IgD-negative memory B cell (primary cell): ENCODE measurements at regions not wholly inside any gene's neighbourhood (a gene's known extent, or its start where the extent isn't known, plus 50 kb on each side); places are given as distances from the start of the nearest gene placed in this dataset.
"Not testable (repeated sequence)": the region's sequence is repeated elsewhere in the genome, so short reads cannot be mapped to it uniquely, and the experiment has no call there.

Experiments used
- H3K27ac Mint-ChIP-seq, 3 donors: one replicate each; pipeline ENCODE4 v1.8.0; 2020 to 2022; ENCODE audit warnings: mild to moderate bottlenecking in 3 of 3, mixed read lengths in 3 of 3, moderate library complexity in 1 of 3
- H3K27me3 Mint-ChIP-seq: one replicate; pipeline ENCODE4 v1.8.0; 2021; ENCODE audit warnings: mixed read lengths
- H3K36me3 Mint-ChIP-seq: one replicate; pipeline ENCODE4 v1.8.0; 2020; ENCODE audit warnings: mild to moderate bottlenecking, mixed read lengths
- H3K4me1 Mint-ChIP-seq, 3 donors: one replicate each; pipeline ENCODE4 v1.8.0; 2020 to 2022; ENCODE audit warnings: mixed read lengths in 3 of 3, mild to moderate bottlenecking in 1 of 3
- H3K4me3 Mint-ChIP-seq, 4 donors: one replicate each; pipeline ENCODE4 v1.8.0; 2020 to 2022; ENCODE audit warnings: mild to moderate bottlenecking in 4 of 4, mixed read lengths in 4 of 4, moderate library complexity in 3 of 4
- H3K9me3 Mint-ChIP-seq, 3 donors: one replicate each; pipeline ENCODE4 v1.8.0; 2020 to 2021; ENCODE audit warnings: mixed read lengths in 3 of 3, mild to moderate bottlenecking in 1 of 3

DNA sequence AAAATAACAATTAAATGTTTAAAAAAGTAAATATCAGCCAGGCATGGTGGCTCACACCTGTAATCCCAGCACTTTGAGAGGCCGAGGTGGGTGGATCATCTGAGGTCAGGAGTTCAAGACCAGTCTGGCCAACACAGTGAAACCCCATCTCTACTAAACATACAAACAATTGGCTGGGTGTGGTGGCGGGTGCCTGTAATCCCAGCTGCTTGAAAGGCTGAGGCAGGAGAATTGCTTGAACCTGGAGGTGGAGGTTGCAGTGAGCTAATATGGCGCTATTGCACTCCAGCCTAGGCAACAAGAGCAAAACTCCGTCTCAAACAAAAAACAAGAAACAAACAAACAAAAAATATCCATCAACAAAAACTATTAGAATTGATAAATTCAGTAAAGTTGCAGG is 77.5 kb downstream of the SNX5 start:
- H3K36me3 Mint-ChIP-seq, H3K4me3 Mint-ChIP-seq, H3K4me1 Mint-ChIP-seq, H3K27ac Mint-ChIP-seq: not testable (repeated sequence)
- Mint-ChIP-seq H3K9me3 (peaks cover 6 to 15% (median 11%) of the 10 kb centered on the region in 3 donors), H3K27me3 (peaks cover 20% of the 10 kb centered on the region)

DNA sequence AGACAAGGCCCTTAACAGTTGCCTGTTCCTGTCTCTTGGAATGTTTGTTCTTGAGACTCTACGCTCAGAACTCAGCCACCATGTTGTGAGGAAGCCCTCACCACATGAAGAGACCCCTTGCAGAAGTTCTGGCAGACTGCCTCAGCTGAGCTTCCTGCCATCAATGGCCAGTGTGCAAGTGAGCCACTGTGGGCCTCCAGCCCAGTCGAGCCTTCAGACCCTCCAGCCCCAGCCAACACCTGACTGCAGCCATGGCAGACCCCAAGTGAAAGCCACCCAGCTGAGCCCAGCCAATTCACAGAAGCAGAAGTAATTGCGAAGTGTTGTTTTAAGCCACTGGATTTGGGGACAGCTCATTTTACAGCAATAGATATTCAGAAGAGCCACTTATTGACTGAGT is 78.3 kb downstream of the SNX5 start:
- H3K36me3 Mint-ChIP-seq, result peaks cover 2% of the 10 kb centered on the region
- no peak overlapping the region for H3K4me3 Mint-ChIP-seq
- peaks cover 11% of the 10 kb centered on the region for H3K27me3 Mint-ChIP-seq
- peaks cover 0 to 6% (median under 1%) of the 10 kb centered on the region in 3 donors for H3K4me1 Mint-ChIP-seq
- H3K9me3 Mint-ChIP-seq, result peaks cover 6 to 15% (median 11%) of the 10 kb centered on the region in 3 donors
- no peak overlapping the region for H3K27ac Mint-ChIP-seq

DNA sequence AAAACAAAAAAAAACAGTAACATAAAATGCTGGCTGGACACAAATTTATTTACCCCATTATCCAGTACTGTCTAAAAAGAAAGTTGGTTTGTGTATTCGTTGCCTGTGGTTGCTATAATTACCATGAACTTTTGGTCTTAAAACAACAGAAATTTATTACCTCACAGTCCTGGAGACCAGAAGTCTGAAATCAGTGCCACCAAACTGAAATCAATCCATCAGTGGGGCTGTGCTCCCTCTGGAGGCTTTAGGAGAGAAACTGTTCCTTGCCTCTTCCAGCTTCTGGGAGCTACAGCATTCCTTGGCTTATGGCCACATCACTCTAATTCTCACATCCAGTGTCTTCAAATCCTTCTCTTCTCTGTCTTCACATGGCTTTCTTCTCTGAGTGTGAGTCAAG is 79.4 kb downstream of the SNX5 start:
- H3K36me3 Mint-ChIP-seq, result peaks cover 2% of the 10 kb centered on the region
- peaks cover 0 to 6% (median 0%) of the 10 kb centered on the region in 3 donors for H3K4me1 Mint-ChIP-seq
- H3K9me3 Mint-ChIP-seq, result peaks cover 6 to 15% (median 11%) of the 10 kb centered on the region in 3 donors
- H3K27me3 Mint-ChIP-seq, result peaks cover 10% of the 10 kb centered on the region
- H3K4me3 Mint-ChIP-seq, result no peak overlapping the region
- no peak overlapping the region for H3K27ac Mint-ChIP-seq

DNA sequence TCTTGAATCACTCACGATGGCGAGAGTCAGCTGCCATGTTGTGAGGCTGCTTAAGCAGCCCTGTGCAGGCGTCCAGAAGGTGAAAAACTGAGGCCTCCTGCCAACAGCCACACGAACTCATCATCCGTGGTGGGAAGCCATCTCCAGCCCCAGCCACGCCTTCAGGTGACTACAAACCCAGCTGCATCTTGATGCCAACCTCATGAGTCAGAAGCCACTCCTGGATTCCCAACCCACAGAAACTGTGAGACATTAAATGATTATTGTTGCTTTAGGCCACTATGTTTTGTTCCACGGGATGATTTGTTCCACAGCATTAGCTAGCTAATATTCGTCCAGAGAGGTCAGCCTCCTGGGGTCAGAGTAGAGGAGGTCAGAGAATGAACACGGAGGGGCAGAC is 80.5 kb downstream of the SNX5 start:
- Mint-ChIP-seq H3K27ac (no peak overlapping the region), H3K27me3 (peaks cover 13% of the 10 kb centered on the region), H3K4me1 (peaks cover 0 to 6% (median 0%) of the 10 kb centered on the region in 3 donors), H3K36me3 (peaks cover 2% of the 10 kb centered on the region), H3K4me3 (no peak overlapping the region), H3K9me3 (peaks cover 6 to 15% (median 11%) of the 10 kb centered on the region in 3 donors)

DNA sequence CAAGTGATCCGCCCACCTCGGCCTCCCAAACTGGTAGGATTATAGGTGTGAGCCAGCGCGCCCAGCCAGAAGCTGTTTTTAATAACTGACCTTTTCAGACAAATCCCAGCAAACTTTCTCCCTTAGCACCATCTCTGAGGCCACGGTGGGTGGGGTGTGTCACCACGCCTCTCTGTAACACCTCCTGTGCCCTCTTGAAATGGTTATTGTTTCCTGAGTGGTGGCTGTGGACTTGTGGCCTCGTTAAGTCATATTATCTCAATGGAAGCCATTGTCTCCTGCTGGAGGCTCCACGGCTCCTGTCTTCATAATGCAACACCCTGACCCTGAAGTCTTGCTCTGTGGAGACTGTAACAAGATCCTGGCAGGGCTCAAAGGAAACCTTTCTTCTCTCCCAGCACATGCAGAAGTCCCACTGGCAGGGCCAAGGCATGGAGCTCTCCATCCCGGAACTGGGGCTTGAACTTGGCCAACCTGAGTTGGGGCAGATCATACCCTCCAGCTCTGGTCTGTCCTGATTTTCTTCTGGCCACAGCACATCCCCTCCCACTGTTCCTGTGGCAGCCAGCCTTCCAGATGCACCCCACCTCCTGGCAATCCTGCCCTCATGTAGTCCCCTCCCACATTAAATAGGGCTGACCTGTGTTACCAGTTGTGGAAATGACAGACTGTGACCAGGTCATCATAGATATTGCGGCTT is 81.1 kb downstream of the SNX5 start:
- H3K27ac Mint-ChIP-seq, result no peak overlapping the region
- H3K9me3 Mint-ChIP-seq, result peaks cover 6 to 12% (median 11%) of the 10 kb centered on the region in 3 donors
- H3K36me3 Mint-ChIP-seq, result peaks cover 2% of the 10 kb centered on the region
- H3K4me1 Mint-ChIP-seq, result peaks cover 0 to under 1% (median 0%) of the 10 kb centered on the region in 3 donors
- no peak overlapping the region for H3K4me3 Mint-ChIP-seq
- H3K27me3 Mint-ChIP-seq, result peaks cover 10% of the 10 kb centered on the region

DNA sequence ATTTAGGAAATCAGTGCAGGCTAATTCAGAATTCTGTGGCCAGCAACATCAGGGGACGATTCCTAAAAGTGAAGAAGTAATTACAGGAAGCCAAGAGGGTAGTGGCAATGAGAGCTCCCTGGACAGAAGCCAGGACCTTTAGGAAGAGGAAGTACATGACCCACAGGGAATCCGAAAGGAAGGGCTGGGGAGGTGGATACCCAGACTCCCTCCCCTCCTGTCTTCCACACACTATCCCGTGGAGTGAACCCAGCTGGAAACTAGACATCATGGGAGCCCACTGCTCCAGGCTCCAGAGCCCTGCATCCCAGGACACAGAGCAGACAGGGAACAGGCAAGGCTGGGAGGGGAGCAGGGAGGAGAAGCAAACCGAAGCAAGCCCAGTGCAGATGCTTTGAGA is 83.0 kb downstream of the SNX5 start:
- Mint-ChIP-seq H3K9me3 (peaks cover 5 to 12% (median 8%) of the 10 kb centered on the region in 3 donors), H3K27me3 (peaks cover 10% of the 10 kb centered on the region), H3K4me3 (no peak overlapping the region), H3K36me3 (peaks cover 2% of the 10 kb centered on the region), H3K4me1 (no peaks in the 10 kb centered on the region), H3K27ac (no peak overlapping the region)

DNA sequence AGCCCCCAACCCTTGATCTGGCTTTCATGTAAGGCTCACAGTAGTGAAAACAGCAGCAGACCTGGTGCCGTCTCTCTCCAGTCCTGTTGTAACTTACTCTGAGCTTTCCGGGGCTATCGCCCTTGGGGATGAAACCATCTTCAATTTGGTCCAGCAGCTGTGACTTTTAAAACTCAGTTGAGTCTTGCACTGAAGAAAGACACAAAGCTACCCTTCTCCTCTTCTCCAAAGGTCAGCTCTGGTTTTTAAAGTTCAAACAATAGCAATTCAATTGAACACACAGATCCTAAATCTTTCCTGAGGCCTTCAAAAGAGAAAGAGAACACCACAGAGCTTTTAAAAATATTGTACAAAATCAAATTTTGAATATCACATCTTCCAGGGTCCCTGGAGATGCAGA is 83.5 kb downstream of the SNX5 start:
- H3K9me3 Mint-ChIP-seq, result peaks cover 2 to 8% (median 5%) of the 10 kb centered on the region in 3 donors
- no peak overlapping the region for H3K4me3 Mint-ChIP-seq
- peaks cover 2% of the 10 kb centered on the region for H3K36me3 Mint-ChIP-seq
- no peaks in the 10 kb centered on the region for H3K4me1 Mint-ChIP-seq
- no peak overlapping the region for H3K27ac Mint-ChIP-seq
- H3K27me3 Mint-ChIP-seq, result peaks cover 10% of the 10 kb centered on the region

DNA sequence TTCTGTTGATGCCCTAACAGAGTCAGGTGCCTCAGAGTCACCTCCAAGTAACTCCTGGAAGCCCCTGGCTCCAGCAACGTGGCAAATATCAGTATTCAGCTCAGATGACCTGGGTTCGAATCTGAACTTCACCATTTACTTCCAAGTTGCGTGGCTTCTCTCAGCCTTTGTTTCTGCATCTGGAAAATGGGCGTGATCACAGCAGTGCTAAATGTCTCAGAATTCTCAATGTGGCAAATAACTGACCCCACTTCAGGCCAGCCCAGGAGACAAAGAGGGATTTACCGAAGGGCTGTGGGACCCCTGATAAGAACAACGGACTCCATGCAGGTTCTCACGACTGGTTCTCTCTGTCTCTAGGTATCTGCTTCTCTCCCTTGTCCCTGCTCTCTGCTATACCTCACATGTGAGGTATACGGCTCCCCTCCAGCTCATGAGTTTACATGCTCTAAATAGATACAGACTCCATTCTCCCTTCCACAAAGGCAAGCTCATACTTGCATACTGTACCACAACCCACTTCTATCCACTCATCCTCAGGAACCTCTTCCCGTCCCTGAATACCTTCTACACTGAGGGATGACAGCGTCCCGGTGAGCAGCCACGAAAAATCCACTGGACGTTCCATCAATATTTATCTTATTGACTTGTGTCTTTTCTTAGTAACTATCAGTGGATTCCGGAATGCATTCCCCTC is 84.1 kb downstream of the SNX5 start:
- no peak overlapping the region for H3K27ac Mint-ChIP-seq
- no peak overlapping the region for H3K4me3 Mint-ChIP-seq
- no peaks in the 10 kb centered on the region for H3K4me1 Mint-ChIP-seq
- H3K9me3 Mint-ChIP-seq, result peaks cover 0 to 3% (median 1%) of the 10 kb centered on the region in 3 donors
- H3K36me3 Mint-ChIP-seq, result peaks cover 1% of the 10 kb centered on the region
- peaks cover 6% of the 10 kb centered on the region for H3K27me3 Mint-ChIP-seq

DNA sequence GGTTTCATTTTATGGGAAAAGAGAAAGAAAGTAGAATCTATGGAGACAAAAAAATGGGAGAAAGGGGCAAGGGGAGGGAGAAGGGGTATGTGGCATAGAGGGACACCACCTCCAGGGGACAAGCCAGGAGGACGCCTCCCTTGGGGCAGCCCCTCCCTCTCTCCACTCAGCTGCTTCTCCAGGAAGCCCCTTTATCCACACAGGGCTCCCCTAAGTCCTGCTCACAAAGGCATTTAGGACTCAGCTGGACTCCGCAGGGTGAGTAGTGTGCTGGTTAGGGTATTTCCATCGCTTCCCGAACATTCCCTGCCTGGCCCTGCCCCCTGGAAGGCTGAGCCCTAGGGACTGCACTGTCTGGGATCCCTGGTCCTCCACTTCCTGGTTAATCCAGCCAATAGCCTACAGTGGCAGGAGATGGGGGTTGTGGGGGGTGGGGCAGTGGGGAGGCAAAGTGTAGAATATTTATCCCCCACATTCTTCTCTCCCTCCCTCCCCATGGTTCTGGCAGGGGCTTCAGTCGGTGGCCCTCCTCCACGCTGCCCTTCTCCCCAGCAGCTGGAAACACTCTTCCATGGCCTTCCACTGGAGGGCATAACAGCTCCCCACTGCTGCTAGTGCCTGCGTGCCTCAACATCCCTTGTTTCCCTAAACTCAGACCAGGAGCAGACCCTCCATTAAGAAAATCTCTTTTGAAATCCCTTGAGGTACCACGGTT is 84.8 kb downstream of the SNX5 start:
- peaks cover 5% of the 10 kb centered on the region for H3K27me3 Mint-ChIP-seq
- H3K27ac Mint-ChIP-seq, result peak overlapping the region in 1 of 3 donors; percentile 78

DNA sequence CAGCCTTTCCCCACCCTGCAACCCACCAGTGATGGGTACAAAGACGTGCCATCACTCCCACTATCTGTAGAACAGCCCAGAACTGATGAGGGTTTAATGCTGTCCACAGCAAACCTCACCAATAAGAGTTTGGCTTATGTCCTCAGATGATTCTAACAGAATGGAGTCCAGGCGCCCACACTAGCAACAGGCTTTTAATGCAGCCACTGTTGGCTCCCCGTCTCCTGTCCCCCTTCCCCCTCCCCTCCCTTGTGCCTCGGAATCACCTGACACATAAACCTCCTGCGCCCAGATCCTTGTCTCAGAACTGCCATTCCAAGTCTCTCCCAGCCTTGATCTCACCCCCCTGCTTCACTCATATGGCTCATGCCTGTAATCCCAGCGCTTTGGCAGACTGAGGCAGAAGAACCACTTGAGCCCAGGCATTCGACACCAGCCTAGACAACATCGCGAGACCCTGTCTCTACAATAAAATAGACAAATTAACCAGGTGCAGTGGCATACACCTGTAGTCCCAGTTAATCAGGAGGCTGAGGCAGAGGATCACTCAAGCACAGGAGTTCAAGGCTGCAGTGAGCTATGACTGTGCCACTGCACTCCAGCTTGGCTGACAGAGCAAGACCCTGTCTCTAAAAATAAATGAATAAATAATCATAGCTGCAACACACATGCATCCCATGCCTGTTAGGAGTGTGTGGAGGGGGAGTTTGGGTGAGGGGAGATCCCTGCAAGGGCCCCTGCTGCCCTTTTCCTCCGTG is 85.6 kb downstream of the SNX5 start:
- Mint-ChIP-seq H3K4me1 (peaks cover 10 to 14% (median 14%) of the 10 kb centered on the region in 3 donors), H3K4me3 (no peak overlapping the region), H3K36me3 (no peaks in the 10 kb centered on the region), H3K27me3 (peaks cover 8% of the 10 kb centered on the region), H3K9me3 (no peaks in the 10 kb centered on the region), H3K27ac (peak overlapping the region in 1 of 3 donors; percentile 78)

More for the DNA sequence above, 84.8 kb downstream of the SNX5 start:
- Mint-ChIP-seq H3K36me3 (no peaks in the 10 kb centered on the region), H3K4me1 (peaks cover 5 to 7% (median 6%) of the 10 kb centered on the region in 3 donors), H3K4me3 (no peak overlapping the region), H3K9me3 (no peaks in the 10 kb centered on the region)

DNA sequence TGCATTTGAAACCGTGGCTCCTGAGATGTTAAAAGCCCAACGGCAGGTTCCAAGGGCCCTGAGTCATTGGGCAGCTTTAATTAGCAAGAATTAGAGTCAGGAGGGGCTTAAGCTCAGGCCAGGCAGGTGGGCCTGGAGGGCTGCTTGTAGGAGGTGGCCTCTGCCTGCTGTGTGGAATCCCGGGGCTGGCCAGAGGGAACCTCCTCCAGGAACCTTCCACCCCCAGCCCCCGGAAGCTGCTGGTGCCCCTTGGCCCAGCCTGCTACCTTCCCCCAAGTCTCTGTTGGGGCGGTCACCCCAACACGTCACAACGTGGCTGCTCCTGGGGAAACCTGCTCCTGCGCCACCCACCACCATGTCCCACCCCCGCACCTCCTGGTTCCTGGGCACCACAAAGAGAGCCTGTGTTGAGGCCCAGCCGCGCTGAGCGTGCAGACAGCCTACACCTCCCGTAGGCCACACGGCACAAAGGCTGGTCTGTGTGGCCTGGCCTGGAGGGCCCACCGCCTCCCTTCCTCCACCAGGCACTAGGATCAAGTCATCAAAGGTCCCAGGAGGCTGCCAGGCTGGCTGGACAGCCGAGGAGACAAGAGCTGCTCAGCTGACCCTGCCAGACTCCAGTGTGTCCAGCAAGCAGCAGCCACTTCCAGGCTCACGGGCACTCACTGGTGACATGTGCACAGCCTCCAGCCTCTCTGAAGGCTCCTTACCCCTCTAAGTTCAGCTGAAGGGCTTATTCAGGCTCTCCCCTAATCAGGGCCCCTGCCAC is 86.3 kb downstream of the SNX5 start:
- no peaks in the 10 kb centered on the region for H3K9me3 Mint-ChIP-seq
- peaks cover 8% of the 10 kb centered on the region for H3K27me3 Mint-ChIP-seq
- peak overlapping the region in 1 of 3 donors; percentile 67 for H3K27ac Mint-ChIP-seq
- H3K4me3 Mint-ChIP-seq, result no peak overlapping the region
- H3K4me1 Mint-ChIP-seq, result peaks cover 11 to 17% (median 15%) of the 10 kb centered on the region in 3 donors
- H3K36me3 Mint-ChIP-seq, result no peaks in the 10 kb centered on the region

DNA sequence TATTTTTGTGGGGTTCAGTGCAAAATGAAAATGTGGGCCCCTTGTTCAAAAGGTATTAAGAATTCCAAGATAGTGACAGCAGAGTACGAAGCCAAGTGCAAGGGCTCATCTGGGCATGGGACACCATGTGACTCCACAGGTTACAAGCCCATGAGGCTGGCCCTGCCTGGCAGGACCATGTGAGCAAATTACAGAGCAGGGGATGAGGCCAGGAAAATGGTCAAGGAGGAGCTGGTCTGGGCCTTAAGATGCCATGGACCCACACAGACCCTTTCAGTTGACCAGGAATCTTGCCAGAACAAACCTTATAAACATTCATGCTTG is 86.9 kb downstream of the SNX5 start:
- Mint-ChIP-seq H3K27me3 (peaks cover 11% of the 10 kb centered on the region), H3K27ac (peak overlapping the region in 1 of 3 donors; percentile 67), H3K36me3 (no peaks in the 10 kb centered on the region), H3K9me3 (no peaks in the 10 kb centered on the region), H3K4me1 (peaks cover 11 to 17% (median 15%) of the 10 kb centered on the region in 3 donors), H3K4me3 (no peak overlapping the region)

DNA sequence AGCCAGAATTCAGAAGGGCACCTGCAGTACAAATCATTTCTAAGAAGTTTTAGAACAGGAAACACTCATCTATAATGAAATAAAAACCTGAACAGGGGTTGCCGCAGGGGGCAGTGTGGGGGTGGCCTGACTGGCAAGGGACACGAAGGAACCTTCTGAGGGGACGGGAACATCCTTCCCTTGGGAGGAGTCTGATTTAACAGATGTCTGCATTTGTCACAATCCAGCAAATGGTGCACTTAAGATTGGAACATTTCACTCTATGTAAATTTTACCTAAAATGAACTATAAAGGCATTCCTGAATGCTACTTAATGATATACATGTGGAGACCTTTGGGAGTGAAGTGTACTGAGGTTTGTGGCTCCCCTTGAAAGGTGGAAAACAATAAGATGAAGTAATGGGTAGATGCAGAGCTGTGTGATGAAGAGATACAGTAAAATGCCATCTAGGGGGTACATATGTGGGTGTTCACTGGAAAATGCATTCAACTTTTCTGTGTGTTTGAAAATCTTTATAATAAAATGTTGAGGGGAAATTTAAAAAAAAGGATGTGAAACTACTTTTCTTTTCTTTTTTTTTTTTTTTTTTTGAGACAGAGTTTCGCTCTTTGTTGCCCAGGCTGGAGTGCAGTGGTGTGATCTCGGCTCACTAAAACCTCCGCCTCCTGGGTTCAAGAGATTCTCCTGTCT is 89.5 kb downstream of the SNX5 start:
- Mint-ChIP-seq H3K27me3 (peaks cover 12% of the 10 kb centered on the region), H3K36me3 (no peaks in the 10 kb centered on the region), H3K9me3 (no peaks in the 10 kb centered on the region), H3K4me1 (peaks cover 11 to 17% (median 15%) of the 10 kb centered on the region in 3 donors), H3K4me3 (peak overlapping the region; percentile 4 to 81 (median 50)), H3K27ac (peak overlapping the region; percentile 1 to 68 (median 5))
